ENCODE measurements at regions not wholly inside any gene's neighbourhood (a gene's known extent, or its start where the extent isn't known, plus 50 kb on each side); places are given as distances from the start of the nearest gene placed in this dataset.

DNA sequence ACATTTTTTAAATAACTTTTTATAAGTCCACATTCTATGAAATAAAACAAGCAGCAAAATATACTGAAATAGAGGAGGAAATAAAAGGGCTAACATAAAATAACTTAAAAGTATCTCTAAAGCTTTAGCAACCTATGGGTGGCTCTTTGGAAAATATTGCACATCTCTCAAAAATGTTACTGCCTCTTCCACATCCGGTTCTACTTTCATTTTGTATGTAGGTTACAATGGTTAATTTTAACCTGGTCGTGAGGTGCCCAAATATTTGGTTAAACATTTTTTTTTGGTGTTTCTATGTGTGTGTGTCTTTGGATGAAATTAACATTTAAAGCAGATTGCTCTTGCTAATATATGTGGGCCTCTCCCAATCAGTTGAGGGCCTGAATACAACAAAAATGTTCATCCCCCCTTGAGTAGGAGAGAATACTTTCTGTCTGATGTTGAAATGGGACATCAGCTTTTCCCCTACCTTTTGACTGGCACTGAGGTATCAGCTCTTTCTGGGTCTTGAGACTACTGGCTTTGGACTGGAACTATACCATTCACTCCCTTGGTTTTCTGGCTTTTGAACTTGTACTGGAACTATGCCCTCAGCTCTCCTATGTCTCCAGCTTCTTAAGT is 353.0 kb downstream of the ADAM29 start:
- TF ChIP-seq NANOG (IDR thresholded peaks at IDR 0.05; ENCODE audit: borderline replicate concordance) = no peak
- TF ChIP-seq, protein P1, sequence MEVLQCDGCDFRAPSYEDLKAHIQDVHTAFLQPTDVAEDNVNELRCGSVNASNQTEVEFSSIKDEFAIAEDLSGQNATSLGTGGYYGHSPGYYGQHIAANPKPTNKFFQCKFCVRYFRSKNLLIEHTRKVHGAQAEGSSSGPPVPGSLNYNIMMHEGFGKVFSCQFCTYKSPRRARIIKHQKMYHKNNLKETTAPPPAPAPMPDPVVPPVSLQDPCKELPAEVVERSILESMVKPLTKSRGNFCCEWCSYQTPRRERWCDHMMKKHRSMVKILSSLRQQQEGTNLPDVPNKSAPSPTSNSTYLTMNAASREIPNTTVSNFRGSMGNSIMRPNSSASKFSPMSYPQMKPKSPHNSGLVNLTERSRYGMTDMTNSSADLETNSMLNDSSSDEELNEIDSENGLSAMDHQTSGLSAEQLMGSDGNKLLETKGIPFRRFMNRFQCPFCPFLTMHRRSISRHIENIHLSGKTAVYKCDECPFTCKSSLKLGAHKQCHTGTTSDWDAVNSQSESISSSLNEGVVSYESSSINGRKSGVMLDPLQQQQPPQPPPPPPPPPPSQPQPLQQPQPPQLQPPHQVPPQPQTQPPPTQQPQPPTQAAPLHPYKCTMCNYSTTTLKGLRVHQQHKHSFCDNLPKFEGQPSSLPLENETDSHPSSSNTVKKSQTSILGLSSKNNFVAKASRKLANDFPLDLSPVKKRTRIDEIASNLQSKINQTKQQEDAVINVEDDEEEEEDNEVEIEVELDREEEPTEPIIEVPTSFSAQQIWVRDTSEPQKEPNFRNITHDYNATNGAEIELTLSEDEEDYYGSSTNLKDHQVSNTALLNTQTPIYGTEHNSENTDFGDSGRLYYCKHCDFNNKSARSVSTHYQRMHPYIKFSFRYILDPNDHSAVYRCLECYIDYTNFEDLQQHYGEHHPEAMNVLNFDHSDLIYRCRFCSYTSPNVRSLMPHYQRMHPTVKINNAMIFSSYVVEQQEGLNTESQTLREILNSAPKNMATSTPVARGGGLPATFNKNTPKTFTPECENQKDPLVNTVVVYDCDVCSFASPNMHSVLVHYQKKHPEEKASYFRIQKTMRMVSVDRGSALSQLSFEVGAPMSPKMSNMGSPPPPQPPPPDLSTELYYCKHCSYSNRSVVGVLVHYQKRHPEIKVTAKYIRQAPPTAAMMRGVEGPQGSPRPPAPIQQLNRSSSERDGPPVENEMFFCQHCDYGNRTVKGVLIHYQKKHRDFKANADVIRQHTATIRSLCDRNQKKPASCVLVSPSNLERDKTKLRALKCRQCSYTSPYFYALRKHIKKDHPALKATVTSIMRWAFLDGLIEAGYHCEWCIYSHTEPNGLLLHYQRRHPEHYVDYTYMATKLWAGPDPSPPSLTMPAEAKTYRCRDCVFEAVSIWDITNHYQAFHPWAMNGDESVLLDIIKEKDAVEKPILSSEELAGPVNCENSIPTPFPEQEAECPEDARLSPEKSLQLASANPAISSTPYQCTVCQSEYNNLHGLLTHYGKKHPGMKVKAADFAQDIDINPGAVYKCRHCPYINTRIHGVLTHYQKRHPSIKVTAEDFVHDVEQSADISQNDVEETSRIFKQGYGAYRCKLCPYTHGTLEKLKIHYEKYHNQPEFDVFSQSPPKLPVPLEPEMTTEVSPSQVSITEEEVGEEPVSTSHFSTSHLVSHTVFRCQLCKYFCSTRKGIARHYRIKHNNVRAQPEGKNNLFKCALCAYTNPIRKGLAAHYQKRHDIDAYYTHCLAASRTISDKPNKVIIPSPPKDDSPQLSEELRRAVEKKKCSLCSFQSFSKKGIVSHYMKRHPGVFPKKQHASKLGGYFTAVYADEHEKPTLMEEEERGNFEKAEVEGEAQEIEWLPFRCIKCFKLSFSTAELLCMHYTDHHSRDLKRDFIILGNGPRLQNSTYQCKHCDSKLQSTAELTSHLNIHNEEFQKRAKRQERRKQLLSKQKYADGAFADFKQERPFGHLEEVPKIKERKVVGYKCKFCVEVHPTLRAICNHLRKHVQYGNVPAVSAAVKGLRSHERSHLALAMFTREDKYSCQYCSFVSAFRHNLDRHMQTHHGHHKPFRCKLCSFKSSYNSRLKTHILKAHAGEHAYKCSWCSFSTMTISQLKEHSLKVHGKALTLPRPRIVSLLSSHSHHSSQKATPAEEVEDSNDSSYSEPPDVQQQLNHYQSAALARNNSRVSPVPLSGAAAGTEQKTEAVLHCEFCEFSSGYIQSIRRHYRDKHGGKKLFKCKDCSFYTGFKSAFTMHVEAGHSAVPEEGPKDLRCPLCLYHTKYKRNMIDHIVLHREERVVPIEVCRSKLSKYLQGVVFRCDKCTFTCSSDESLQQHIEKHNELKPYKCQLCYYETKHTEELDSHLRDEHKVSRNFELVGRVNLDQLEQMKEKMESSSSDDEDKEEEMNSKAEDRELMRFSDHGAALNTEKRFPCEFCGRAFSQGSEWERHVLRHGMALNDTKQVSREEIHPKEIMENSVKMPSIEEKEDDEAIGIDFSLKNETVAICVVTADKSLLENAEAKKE (CRISPR knock-in tag; IDR thresholded peaks at IDR 0.05) = no peak
- TF ChIP-seq, protein P2, sequence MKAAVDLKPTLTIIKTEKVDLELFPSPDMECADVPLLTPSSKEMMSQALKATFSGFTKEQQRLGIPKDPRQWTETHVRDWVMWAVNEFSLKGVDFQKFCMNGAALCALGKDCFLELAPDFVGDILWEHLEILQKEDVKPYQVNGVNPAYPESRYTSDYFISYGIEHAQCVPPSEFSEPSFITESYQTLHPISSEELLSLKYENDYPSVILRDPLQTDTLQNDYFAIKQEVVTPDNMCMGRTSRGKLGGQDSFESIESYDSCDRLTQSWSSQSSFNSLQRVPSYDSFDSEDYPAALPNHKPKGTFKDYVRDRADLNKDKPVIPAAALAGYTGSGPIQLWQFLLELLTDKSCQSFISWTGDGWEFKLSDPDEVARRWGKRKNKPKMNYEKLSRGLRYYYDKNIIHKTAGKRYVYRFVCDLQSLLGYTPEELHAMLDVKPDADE (IDR thresholded peaks at IDR 0.05) = no peak
- TF ChIP-seq CREB1 (CRISPR knock-in tag; IDR thresholded peaks at IDR 0.05; ENCODE audit: low read depth) = no peak
- no peak for TF ChIP-seq STAT1 (IDR thresholded peaks at IDR 0.05; ENCODE audit: unreplicated experiment)
- no peak for TF ChIP-seq ZNF114 (CRISPR knock-in tag; IDR thresholded peaks at IDR 0.05)
- no peak for TF ChIP-seq POLR2AphosphoS5 (IDR thresholded peaks at IDR 0.05; ENCODE audit: low read depth)
- no peak for TF ChIP-seq EZH2phosphoT487 (IDR thresholded peaks at IDR 0.05; ENCODE audit: unreplicated experiment)
- TF ChIP-seq, protein P3, sequence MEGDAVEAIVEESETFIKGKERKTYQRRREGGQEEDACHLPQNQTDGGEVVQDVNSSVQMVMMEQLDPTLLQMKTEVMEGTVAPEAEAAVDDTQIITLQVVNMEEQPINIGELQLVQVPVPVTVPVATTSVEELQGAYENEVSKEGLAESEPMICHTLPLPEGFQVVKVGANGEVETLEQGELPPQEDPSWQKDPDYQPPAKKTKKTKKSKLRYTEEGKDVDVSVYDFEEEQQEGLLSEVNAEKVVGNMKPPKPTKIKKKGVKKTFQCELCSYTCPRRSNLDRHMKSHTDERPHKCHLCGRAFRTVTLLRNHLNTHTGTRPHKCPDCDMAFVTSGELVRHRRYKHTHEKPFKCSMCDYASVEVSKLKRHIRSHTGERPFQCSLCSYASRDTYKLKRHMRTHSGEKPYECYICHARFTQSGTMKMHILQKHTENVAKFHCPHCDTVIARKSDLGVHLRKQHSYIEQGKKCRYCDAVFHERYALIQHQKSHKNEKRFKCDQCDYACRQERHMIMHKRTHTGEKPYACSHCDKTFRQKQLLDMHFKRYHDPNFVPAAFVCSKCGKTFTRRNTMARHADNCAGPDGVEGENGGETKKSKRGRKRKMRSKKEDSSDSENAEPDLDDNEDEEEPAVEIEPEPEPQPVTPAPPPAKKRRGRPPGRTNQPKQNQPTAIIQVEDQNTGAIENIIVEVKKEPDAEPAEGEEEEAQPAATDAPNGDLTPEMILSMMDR (conservative IDR thresholded peaks at IDR 0.05; ENCODE audit: low read depth in 2 of 2) = no peak
- no peak for TF ChIP-seq EZH2 (IDR thresholded peaks at IDR 0.05; ENCODE audit: low read depth, unreplicated experiment)
- TF ChIP-seq, protein P4, sequence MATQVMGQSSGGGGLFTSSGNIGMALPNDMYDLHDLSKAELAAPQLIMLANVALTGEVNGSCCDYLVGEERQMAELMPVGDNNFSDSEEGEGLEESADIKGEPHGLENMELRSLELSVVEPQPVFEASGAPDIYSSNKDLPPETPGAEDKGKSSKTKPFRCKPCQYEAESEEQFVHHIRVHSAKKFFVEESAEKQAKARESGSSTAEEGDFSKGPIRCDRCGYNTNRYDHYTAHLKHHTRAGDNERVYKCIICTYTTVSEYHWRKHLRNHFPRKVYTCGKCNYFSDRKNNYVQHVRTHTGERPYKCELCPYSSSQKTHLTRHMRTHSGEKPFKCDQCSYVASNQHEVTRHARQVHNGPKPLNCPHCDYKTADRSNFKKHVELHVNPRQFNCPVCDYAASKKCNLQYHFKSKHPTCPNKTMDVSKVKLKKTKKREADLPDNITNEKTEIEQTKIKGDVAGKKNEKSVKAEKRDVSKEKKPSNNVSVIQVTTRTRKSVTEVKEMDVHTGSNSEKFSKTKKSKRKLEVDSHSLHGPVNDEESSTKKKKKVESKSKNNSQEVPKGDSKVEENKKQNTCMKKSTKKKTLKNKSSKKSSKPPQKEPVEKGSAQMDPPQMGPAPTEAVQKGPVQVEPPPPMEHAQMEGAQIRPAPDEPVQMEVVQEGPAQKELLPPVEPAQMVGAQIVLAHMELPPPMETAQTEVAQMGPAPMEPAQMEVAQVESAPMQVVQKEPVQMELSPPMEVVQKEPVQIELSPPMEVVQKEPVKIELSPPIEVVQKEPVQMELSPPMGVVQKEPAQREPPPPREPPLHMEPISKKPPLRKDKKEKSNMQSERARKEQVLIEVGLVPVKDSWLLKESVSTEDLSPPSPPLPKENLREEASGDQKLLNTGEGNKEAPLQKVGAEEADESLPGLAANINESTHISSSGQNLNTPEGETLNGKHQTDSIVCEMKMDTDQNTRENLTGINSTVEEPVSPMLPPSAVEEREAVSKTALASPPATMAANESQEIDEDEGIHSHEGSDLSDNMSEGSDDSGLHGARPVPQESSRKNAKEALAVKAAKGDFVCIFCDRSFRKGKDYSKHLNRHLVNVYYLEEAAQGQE (IDR thresholded peaks at IDR 0.05; ENCODE audit: unreplicated experiment) = no peak
- TF ChIP-seq ZNF331 (CRISPR knock-in tag; IDR thresholded peaks at IDR 0.05; ENCODE audit: low read depth) = no peak
- TF ChIP-seq JUNB (IDR thresholded peaks at IDR 0.05; ENCODE audit: unreplicated experiment) = no peak
- no peak overlapping the region for H3K4me2 ChIP-seq
- H4K20me1 ChIP-seq (replicated peaks; ENCODE audit: insufficient read depth) = no peaks in the 10 kb centered on the region
- Mint-ChIP-seq H3K4me3 (no peak overlapping the region), H3K36me3 (ENCODE audit: low read depth) (no peaks in the 10 kb centered on the region), H3K9me3 (no peaks in the 10 kb centered on the region), H3K27me3 (ENCODE audit: insufficient read depth, low read depth, poor library complexity) (no peaks in the 10 kb centered on the region), H3K4me1 (no peaks in the 10 kb centered on the region), H3K27ac (no peak overlapping the region)
- no peak overlapping the region for H3K27ac ChIP-seq (ENCODE audit: low read depth)
- H3K27me3 ChIP-seq (ENCODE audit: insufficient read depth) = no peaks in the 10 kb centered on the region
- no peaks in the 10 kb centered on the region for H3K36me3 ChIP-seq (ENCODE audit: insufficient read depth)
- no peaks in the 10 kb centered on the region for H3K4me1 ChIP-seq (ENCODE audit: insufficient read depth)
- no peaks in the 10 kb centered on the region for H3F3A ChIP-seq (replicated peaks; ENCODE audit: low read depth)
- ATAC-seq (no peak), DNase-seq (ENCODE audit: low spot score) (no peak)
- no peaks in the 10 kb centered on the region for H3K79me2 ChIP-seq (replicated peaks; ENCODE audit: insufficient read depth)
- H3K9me2 ChIP-seq (ENCODE audit: insufficient read depth) = no peaks in the 10 kb centered on the region
- H2AFZ ChIP-seq = 0 out of 2 replicates have a peak overlapping the region, but pooled peaks have one; percentile 15
- no peak overlapping the region for H3K4me3 ChIP-seq

Data from GM23338 (cell line).